ENCODE measurements at regions not wholly inside any gene's neighbourhood (a gene's known extent, or its start where the extent isn't known, plus 50 kb on each side); places are given as distances from the start of the nearest gene placed in this dataset.

DNA sequence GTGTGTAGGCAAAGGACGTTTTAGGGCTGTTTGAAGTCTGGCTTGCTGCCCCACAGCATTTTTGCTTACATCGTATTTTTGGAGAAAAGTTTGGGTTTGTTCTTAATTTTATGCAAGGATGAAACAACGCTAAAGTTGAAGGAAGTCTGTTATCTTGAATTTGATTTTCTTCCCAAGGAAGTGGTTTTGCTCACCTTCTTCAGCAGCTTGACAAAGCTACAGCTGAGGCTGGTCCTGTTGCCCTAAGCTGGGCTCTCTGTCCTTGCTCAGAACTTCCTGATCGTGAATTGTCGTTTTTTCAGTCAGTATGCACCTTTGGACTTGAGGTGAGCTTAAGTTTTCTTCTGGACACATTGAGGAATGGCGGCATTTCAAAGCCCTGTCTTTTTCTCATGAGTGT is 62.1 kb upstream of the GSX1 start:
- ChIA-PET CTCF (ENCODE audit: unreplicated experiment) (interaction anchor here (0.5 to 0.6 kb wide), 2 partner anchors 196 to 394 kb away, joined by 3 read pairs; no protein-coding TSS in a partner anchor), POLR2A (no interaction called here)
- Histone ChIP-seq H3K4me1 (ENCODE audit: insufficient read depth, low read length, poor library complexity, severe bottlenecking) (no peaks in the 10 kb centered on the region), H3K4me3 (ENCODE audit: low read depth, low read length, poor library complexity, severe bottlenecking) (no peak overlapping the region), H3K27ac (ENCODE audit: low read depth, low read length, poor library complexity, severe bottlenecking) (no peak overlapping the region), H3K9me3 (ENCODE audit: low read length) (no peaks in the 10 kb centered on the region), H3K36me3 (ENCODE audit: insufficient read depth, low read length) (no peaks in the 10 kb centered on the region), H3K9me2 (ENCODE audit: insufficient read depth, low read length) (no peaks in the 10 kb centered on the region), H2AFZ (ENCODE audit: low read length) (no peak overlapping the region), H3K79me2 (ENCODE audit: insufficient read depth, low read depth, low read length) (no peaks in the 10 kb centered on the region), H4K20me1 (ENCODE audit: insufficient read depth, low read length) (no peaks in the 10 kb centered on the region), H3K4me2 (ENCODE audit: low read length) (no peak overlapping the region)
- DNase-seq (ENCODE audit: low spot score) = no peak
- no peak for TF ChIP-seq EZH2phosphoT487 (IDR thresholded peaks at IDR 0.05; ENCODE audit: borderline replicate concordance, low read depth, low read length)
- TF ChIP-seq, protein P1, sequence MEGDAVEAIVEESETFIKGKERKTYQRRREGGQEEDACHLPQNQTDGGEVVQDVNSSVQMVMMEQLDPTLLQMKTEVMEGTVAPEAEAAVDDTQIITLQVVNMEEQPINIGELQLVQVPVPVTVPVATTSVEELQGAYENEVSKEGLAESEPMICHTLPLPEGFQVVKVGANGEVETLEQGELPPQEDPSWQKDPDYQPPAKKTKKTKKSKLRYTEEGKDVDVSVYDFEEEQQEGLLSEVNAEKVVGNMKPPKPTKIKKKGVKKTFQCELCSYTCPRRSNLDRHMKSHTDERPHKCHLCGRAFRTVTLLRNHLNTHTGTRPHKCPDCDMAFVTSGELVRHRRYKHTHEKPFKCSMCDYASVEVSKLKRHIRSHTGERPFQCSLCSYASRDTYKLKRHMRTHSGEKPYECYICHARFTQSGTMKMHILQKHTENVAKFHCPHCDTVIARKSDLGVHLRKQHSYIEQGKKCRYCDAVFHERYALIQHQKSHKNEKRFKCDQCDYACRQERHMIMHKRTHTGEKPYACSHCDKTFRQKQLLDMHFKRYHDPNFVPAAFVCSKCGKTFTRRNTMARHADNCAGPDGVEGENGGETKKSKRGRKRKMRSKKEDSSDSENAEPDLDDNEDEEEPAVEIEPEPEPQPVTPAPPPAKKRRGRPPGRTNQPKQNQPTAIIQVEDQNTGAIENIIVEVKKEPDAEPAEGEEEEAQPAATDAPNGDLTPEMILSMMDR (conservative IDR thresholded peaks at IDR 0.05; ENCODE audit: low read length) = no peak
- no TSS peak for BruUV-seq (replicated peaks)
- intact Hi-C loops (cut with micrococcal nuclease; ENCODE audit: unreplicated experiment) = no loop called here

All from OCI-LY7 (cell line).